GM19025 (cell line): ENCODE measurements at regions not wholly inside any gene's neighbourhood (a gene's known extent, or its start where the extent isn't known, plus 50 kb on each side); places are given as distances from the start of the nearest gene placed in this dataset.
"Not testable (repeated sequence)": the region's sequence is repeated elsewhere in the genome, so short reads cannot be mapped to it uniquely, and the experiment has no call there.

Source experiments
- ATAC-seq: cut with Tn5 transposase; IDR thresholded peaks from one replicate; pipeline ENCODE4 v1.9.1; 2021; ENCODE audit warnings: mild to moderate bottlenecking, low read depth, moderate library complexity; ENCODE audit not compliant: unreplicated experiment

GRCh38 chr6:144894240-144894639 is 609.1 kb downstream of the UTRN start:
- ATAC-seq = no peak

DNA sequence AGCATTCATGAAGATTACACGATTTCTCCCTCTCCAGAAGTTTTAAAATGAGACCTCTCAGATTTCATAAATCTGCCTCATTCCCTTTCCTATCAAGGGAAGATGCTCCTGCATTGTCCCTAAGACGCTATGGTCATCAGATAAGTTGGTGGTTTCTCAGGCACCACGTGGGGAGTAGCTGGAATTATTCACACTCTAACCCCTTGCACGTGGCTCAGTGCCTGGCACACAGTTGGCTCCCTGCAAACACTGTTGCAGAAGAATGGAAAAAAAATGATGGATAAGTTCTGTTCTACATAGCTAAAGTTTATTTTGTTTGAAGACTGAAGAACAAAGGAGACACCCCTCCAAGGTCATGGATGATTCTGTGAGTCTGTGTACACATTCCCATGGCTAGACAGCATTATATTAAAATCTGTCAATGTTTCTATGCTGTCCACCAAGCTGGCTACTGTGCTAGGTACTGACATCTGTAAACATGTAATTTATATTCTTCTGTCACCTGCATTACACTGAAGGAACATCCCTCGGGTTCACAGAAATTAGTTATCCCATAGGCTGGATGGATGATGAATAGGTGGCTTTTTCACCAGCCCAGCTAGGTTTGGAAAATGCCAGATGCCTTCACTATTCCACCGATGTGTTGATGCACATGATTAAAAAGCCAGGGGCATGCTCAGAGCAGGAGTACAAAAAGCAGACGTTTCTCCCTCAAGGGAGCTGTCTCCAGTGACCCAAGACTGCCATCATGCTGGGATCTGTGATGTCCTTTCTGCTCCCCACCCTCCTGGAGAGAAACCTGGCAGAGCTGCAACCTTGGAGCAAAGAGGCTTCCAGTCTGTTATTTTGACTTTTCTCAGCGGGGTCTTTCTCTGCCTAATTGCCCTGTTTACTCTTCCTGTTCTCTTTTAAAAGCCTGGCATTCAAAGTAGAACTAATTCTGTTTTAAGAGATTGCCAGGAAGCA is 610.5 kb downstream of the UTRN start:
- ATAC-seq = no peak

DNA sequence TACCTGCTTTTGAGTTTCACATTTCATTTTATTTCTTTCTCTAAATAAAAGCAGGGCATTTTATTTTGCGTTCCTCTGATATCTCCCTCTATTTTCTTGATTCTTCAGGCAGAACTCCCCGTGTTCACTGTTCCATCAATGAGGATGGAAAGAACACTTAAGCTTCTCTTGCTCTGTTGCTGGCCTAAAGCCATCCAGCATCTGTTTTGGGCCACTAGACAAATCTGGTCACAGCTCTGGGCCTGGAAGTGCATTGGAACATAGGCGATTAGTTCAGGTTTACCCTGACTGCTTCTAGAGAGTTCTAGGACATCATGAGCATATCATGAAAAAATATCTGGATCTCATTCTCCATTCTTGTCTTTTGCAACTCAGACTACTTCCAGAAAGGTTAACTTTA is 611.2 kb downstream of the UTRN start:
- no peak for ATAC-seq

DNA sequence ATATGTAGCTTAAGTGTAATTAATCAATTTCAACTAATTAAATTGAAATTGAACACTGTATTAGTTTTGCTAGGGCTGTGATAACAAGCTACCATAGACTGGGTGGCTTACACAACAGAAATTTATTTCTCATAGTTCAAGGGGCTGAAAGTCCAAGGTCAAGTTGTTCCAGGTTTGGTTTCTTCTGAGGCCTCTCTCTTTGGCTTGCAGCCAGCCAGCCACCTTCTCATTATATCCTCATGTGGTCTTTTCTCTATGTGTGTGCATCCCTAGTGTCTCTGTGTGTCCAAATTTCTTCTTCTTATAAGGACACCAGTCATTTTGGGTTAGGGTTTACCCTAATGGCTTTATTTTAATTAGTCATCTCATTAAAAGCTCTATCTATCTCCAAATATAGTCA is 611.7 kb downstream of the UTRN start:
- no peak for ATAC-seq

- ATAC-seq = no peak
Measured at GRCh38 chr6:144897441-144897921, 612.3 kb downstream of the UTRN start.

GRCh38 chr6:144898052-144898689 is 613.0 kb downstream of the UTRN start:
- no peak for ATAC-seq

DNA sequence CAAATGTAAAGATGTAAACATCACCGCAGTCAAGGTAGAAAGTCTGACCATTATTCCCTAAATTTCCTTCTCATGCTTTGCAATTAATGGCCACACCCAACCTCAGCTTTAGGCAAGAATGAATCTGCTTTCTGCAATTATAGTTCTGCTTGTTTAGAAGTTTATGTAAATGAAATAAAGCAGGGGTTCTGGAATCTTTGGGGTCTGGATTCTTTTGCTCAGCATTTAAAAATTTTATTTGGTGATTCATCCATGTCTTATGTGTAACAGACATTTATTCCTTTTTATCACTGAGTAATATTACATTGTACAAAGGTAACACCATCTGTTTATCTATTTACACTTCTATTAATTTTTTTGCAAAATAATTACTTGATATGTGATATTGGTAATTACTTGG is 613.6 kb downstream of the UTRN start:
- ATAC-seq = no peak

DNA sequence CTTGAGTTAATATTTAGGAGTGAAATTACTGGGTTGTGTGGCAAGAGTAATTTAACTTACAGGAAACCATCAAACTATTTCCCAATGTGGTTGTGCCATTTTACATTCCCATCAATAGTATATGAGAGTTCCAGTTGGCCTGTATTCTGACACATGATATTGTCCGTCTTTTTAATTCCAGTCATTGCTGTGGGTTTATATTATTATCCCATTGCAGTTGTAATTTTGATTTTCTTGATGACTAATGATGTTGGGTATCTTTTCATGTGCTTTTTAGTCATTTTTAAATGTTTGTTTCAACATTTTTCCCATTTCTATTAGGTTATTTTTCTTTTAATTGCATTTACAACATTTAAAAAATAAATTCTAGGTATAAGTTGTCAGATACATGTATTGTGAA is 614.0 kb downstream of the UTRN start:
- no peak for ATAC-seq

DNA sequence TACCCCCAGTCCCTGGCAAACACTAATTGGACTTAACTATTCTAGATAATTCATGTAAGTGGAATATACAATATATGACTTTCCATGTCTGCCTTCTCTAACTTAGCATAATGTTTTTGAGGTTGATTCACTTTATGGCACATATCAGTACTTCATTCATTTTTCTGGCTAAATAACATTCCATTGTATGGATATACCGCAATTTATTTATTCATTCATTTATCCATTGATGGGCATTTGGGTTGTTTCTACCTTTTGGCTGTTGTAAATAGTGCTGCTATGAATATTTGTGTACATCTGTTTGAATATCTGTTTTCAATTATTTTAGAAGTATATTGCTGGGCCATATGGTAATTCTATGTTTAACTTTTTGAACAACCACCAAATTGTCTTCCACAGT is 616.3 kb downstream of the UTRN start:
- ATAC-seq = no peak

- no peak for ATAC-seq
Measured at GRCh38 chr6:144908004-144908403, 622.9 kb downstream of the UTRN start.

- no peak for ATAC-seq
Measured at GRCh38 chr6:144909753-144910285, 624.7 kb downstream of the UTRN start.

DNA sequence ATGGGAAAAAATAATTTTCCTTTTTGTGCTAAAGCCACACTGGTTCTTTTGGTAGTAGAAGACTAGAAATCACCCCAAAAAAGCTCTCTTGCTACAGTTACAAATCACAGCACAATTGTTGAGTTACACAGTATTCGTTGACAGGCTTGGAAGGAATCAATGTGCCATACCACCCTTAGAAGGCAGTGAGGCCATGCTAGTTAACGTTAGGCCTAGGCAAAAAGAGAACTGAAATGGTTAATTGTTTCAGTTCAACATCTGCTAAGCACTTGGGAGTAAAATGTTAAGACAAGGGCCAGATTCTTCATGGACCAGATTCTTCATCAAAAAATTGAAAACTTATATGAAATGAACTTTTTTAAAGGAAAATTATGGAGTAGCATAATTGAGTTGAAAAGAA is 626.2 kb downstream of the UTRN start:
- no peak for ATAC-seq

DNA sequence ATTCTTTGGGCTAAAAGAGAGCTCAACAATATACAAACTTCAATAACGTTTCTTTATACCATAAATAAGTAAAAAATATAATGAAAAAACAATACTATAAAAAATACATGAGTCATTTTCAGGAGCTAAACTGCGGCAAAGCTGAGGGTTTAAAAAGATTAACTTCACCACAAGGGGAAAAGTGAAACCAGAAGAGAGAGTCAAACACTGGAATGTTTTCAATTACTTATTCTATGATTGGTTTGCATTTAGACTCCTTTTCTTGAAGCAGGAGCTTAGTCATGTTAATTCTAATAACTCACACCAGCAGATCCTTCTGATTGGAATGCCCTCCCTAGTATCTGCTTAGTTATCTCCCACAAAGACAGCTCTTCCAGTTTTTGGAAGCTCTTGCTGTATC is 627.3 kb downstream of the UTRN start:
- ATAC-seq = no peak

DNA sequence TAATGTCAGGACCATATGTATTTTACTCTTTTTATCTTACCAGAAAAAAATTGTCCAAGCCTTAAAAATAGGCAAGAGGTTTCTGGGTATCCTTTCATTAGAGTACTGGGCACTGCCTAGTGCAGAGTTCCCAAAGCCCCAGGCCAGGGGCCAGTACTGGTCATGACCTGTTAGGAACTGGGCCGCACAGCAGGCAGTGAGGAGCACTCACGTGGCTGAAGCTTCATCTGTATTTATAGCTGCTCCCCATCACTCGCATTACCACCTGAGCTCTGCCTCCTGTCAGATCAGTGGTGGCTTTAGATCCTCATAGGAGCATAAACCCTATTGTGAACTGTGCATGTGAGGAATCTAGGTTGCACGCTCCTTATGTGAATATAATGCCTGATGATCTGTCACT is 632.9 kb downstream of the UTRN start:
- ATAC-seq = no peak

DNA sequence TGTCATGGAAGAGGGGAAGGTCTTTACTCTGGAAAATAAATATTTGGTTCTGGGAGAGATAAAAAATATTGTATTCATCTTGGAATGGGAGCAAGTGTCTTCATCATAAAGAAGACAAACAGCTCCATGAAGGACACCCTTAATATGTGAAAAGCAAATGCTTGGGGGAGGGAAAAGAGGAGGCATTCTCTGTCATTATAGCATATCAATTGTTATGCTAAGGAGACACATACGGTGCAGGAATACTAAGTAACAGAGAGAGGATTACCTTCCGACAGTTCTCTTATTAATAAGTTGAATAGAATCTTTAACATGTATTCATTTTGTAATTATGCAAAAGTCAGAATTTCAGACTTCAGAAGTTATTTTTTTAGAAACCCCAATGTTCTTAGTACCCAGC is 634.4 kb downstream of the UTRN start:
- no peak for ATAC-seq

DNA sequence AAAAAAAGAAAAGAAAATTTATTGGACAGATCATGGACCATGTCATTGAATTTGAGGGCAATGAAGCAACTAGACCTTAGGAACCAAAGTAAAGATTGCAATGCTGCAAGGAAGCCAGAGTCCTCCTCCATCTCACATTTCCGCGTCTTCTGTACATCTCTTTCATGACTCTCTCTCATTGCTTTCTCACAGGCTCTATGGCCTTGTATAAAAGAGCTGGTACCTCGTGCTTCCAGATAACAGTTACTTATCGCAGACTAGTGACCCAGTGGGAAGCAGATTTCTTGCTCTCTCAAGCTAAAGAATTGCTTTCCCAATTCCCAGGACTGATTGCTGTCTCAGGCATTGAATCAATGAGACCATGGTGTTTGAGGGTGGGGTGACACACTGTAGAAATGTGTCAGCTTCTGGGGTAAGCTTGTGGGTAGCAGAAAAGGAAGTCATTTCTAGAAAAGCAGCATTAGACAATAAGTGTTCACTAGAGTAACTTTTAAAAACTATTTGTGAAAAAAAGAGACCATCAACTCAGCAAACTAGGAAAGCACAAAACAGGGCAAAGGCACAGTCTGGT is 635.3 kb downstream of the UTRN start:
- ATAC-seq = no peak

DNA sequence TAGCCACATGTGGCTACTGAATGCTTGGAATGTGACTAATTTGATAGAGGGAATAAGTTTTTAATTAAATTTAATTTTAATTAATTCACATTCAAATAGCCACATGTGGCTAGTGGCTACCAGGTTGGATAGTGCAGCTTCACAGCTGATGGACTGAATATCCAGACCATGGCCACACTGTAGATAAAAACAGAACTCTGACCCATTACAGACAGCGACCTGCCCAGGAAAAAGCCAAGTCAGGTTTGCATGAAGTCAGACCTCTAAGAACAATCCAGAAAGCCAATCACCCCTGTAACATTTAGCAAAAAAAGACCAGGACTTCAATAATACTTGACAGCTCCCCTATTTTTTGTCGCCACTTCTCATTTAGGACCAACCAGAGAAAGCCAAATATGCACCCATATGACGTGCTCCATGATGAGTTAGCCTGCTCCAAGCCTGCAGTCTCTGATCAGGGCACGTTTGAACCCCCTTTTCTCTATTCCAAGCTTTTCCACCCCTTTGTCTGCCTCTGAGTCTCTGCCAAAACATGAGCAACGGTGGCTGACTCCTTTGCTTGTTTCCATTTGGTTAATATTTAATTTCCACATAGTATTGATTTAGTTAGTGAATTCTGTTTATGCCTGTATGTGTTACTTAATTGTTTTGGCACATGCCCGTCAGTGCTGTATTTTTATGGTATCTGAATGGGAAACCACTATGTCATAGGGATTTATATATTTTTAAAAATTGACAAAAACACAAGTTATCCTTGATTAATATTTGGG is 636.3 kb downstream of the UTRN start:
- no peak for ATAC-seq

GRCh38 chr6:144922120-144922722 is 637.1 kb downstream of the UTRN start:
- no peak for ATAC-seq

- ATAC-seq = not testable (repeated sequence)
Measured at GRCh38 chr6:144922771-144923490, 637.8 kb downstream of the UTRN start.

GRCh38 chr6:144923491-144923787 is 638.3 kb downstream of the UTRN start:
- ATAC-seq = not testable (repeated sequence)
